OCI-LY1 (cell line): ENCODE measurements at regions not wholly inside any gene's neighbourhood (a gene's known extent, or its start where the extent isn't known, plus 50 kb on each side); places are given as distances from the start of the nearest gene placed in this dataset.

ENCODE experiments used
- EZH2 ChIP-seq: fragments of 200-600 bp; sonication (generic), shearing (Covaris generic); IDR thresholded peaks from 2 replicates; pipeline ENCODE4 v1.8.0; 2017; ENCODE audit warnings: borderline replicate concordance, mixed run types, mild to moderate bottlenecking, antibody characterized with exemption, low read length, moderate library complexity, mixed read lengths
- TF ChIP-seq, protein P1 (sequence below): fragments of 200-600 bp; sonication (generic), shearing (Covaris generic); IDR thresholded peaks from 2 replicates; pipeline ENCODE4 v1.5.1; 2017; ENCODE audit warnings: mild to moderate bottlenecking, antibody characterized with exemption, low read length, moderate library complexity, mixed read lengths

- TF ChIP-seq, protein P1, sequence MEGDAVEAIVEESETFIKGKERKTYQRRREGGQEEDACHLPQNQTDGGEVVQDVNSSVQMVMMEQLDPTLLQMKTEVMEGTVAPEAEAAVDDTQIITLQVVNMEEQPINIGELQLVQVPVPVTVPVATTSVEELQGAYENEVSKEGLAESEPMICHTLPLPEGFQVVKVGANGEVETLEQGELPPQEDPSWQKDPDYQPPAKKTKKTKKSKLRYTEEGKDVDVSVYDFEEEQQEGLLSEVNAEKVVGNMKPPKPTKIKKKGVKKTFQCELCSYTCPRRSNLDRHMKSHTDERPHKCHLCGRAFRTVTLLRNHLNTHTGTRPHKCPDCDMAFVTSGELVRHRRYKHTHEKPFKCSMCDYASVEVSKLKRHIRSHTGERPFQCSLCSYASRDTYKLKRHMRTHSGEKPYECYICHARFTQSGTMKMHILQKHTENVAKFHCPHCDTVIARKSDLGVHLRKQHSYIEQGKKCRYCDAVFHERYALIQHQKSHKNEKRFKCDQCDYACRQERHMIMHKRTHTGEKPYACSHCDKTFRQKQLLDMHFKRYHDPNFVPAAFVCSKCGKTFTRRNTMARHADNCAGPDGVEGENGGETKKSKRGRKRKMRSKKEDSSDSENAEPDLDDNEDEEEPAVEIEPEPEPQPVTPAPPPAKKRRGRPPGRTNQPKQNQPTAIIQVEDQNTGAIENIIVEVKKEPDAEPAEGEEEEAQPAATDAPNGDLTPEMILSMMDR, result no peak
- TF ChIP-seq EZH2, result no peak
These were observed 269.1 kb upstream of the FOXQ1 start for GRCh38 chr6:1042583-1043457.
